ENCODE measurements at regions not wholly inside any gene's neighbourhood (a gene's known extent, or its start where the extent isn't known, plus 50 kb on each side); places are given as distances from the start of the nearest gene placed in this dataset.

DNA sequence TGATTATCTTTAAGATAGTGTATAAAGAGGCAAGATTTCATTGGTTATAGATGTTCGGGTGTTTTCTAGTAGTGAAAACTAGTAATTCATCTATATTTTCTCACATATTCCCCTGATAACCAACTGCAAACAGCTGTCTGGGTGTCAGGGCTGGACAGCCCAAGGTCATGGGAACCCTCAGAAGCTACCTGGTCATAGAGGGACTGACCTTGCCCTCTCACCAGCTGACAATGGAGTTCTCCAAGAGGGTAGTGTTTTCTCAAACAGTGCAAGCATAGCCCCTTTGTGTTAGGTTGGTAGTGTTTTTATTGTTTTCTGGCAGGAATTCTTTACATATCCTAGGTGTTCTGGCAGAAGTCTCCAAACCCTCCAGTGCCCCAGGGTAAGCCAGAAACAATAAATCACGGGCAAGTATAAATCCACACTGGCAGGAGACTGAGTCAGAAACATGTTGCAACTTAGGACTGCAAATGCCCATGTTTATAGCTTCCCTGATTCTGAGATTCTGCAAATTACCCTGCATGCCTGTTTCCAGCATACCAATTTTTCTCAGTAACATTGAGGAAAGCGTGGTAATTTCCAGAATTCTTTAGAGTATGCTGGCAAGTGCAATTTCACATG, 82.8 kb upstream of the ATP1A1 start:
- no peak overlapping the region for H2AFZ ChIP-seq (replicated peaks; ENCODE audit: low read length, poor library complexity)
- no peak overlapping the region for H4K91ac ChIP-seq (ENCODE audit: insufficient read depth, low read depth, low read length)
- ChIA-PET CTCF (no interaction called here), POLR2A (ENCODE audit: unreplicated experiment) (no interaction called here)
- H3K4me2 ChIP-seq (ENCODE audit: low read depth, low read length): no peak overlapping the region
- in situ Hi-C loops (cut with MboI; ENCODE audit: low sequenced_read_pairs): loop anchor here (10.0 kb wide), 1 partner anchor 55 kb away; no protein-coding TSS in a partner anchor
- no peaks in the 10 kb centered on the region; the same call in 1 of the 2 replicates for H3K27me3 ChIP-seq (ENCODE audit: control insufficient read depth, insufficient read depth, low read length)
- BruUV-seq (replicated peaks): no TSS peak
- dilution Hi-C loops (cut with HindIII; ENCODE audit: low sequenced_read_pairs, unreplicated experiment): no loop called here
- no peak overlapping the region for H4K5ac ChIP-seq (ENCODE audit: low read depth, low read length)
- no peak overlapping the region for H3K27ac ChIP-seq (ENCODE audit: insufficient read depth, low read length)
- no peak overlapping the region for H3K4ac ChIP-seq (ENCODE audit: low read depth, low read length)
- no peak overlapping the region for H3K4me3 ChIP-seq (ENCODE audit: insufficient read depth, low read depth, low read length)
- TF ChIP-seq RAD21 (IDR thresholded peaks at IDR 0.05; ENCODE audit: low read length): no peak
- no peak for TF ChIP-seq FOS (IDR thresholded peaks at IDR 0.05; ENCODE audit: low read depth, low read length)
- no peak for TF ChIP-seq CTCF (conservative IDR thresholded peaks at IDR 0.05; ENCODE audit: low read depth, low read length)
- TF ChIP-seq SMC3 (IDR thresholded peaks at IDR 0.05; ENCODE audit: low read depth, low read length): no peak
- no peak for TF ChIP-seq MXI1 (IDR thresholded peaks at IDR 0.05; ENCODE audit: borderline replicate concordance, low read depth, low read length)
- H2BK5ac ChIP-seq (ENCODE audit: low read depth, low read length, poor library complexity, severe bottlenecking): no peak overlapping the region
- H3K23ac ChIP-seq (ENCODE audit: low read depth, low read length): no peak overlapping the region
- WGBS, 2 experiments (ENCODE audit: extremely low coverage in 2 of 2, insufficient read length in 1 of 2): no CpG with 5 or more reads among the region's 3 CpGs
- H2AK5ac ChIP-seq (ENCODE audit: low read depth, low read length): no peak overlapping the region
- no peak overlapping the region for H2BK15ac ChIP-seq (ENCODE audit: low read depth, low read length)
- no peak overlapping the region for H3K18ac ChIP-seq (ENCODE audit: low read depth, low read length)
- H3K9me3 ChIP-seq (ENCODE audit: control insufficient read depth, insufficient read depth, low read length): no peaks in the 10 kb centered on the region
- ATAC-seq (ENCODE audit: low read depth): no peak
- H2BK20ac ChIP-seq (ENCODE audit: low read depth, low read length): no peak overlapping the region
- no peaks in the 10 kb centered on the region for H4K20me1 ChIP-seq (ENCODE audit: insufficient read depth, low read length)
- H4K8ac ChIP-seq (ENCODE audit: low read depth in 2 of 2, low read length in 2 of 2): no peak overlapping the region
- no peak overlapping the region for H3K56ac ChIP-seq (ENCODE audit: extremely low read depth, insufficient read depth, low read length)
- no peak for DNase-seq
- H3K4me1 ChIP-seq (ENCODE audit: control insufficient read depth, insufficient read depth, low read length): no peaks in the 10 kb centered on the region
- no peaks in the 10 kb centered on the region for H3K79me1 ChIP-seq (ENCODE audit: low read depth in 1 of 2, low read length in 2 of 2)
- intact Hi-C loops (cut with micrococcal nuclease): no loop called here
- no peaks in the 10 kb centered on the region for H3K36me3 ChIP-seq (ENCODE audit: control insufficient read depth, insufficient read depth, low read length)
- H3K14ac ChIP-seq (replicated peaks; ENCODE audit: low read depth, low read length): no peak overlapping the region
- no peaks in the 10 kb centered on the region for H3K9me1 ChIP-seq (ENCODE audit: insufficient read depth, low read length)
- H3K9ac ChIP-seq (ENCODE audit: low read depth, low read length): no peak overlapping the region
- H2BK120ac ChIP-seq (ENCODE audit: low read depth, low read length): no peak overlapping the region
- no peak overlapping the region for H2AK9ac ChIP-seq (replicated peaks; ENCODE audit: low read depth, low read length, poor library complexity)
